CD14-positive monocyte (primary cell): ENCODE measurements at regions not wholly inside any gene's neighbourhood (a gene's known extent, or its start where the extent isn't known, plus 50 kb on each side); places are given as distances from the start of the nearest gene placed in this dataset.

ENCODE experiments used
- DNase-seq, 3 donors: peaks; one replicate each; pipeline ENCODE4 v3.0.0-alpha.2; 2011 to 2022
- H2AFZ ChIP-seq: 2 replicates; pipeline ENCODE4 v1.6.0; 2012; ENCODE audit warnings: mild to moderate bottlenecking, low read depth, low read length, inconsistent platforms; ENCODE audit not compliant: insufficient read depth, poor library complexity, severe bottlenecking
- H3K27ac ChIP-seq, 2 donors: 1 replicate in 1 of 2; 2 replicates in 1 of 2; pipeline ENCODE4 v1.5.1; 2012 to 2013; ENCODE audit warnings: low read length in 2 of 2, control low read depth in 1 of 2, inconsistent platforms in 1 of 2, low read depth in 1 of 2, mild to moderate bottlenecking in 1 of 2
- H3K27me3 ChIP-seq, 2 donors: one replicate each; pipeline versions ENCODE4 v1.6.0 to v1.6.1; 2011 to 2013; ENCODE audit warnings: low read length in 2 of 2; ENCODE audit not compliant: control insufficient read depth in 2 of 2, insufficient read depth in 2 of 2
- H3K36me3 ChIP-seq, 2 donors: replicated peaks in 1 of 2; 1 replicate in 1 of 2; 2 replicates in 1 of 2; pipeline versions ENCODE4 v1.5.1 to v1.6.1; 2012 to 2013; ENCODE audit warnings: low read length in 2 of 2, control low read depth in 1 of 2, inconsistent platforms in 1 of 2, mild to moderate bottlenecking in 1 of 2; ENCODE audit not compliant: insufficient read depth in 2 of 2, control insufficient read depth in 1 of 2
- H3K4me1 ChIP-seq, 2 donors: 1 replicate in 1 of 2; 2 replicates in 1 of 2; pipeline versions ENCODE4 v1.5.1 to v1.6.1; 2012 to 2013; ENCODE audit warnings: low read length in 2 of 2, control low read depth in 1 of 2, inconsistent platforms in 1 of 2, mild to moderate bottlenecking in 1 of 2, moderate library complexity in 1 of 2; ENCODE audit not compliant: insufficient read depth in 2 of 2, control insufficient read depth in 1 of 2
- H3K4me2 ChIP-seq: replicated peaks from 2 replicates; pipeline ENCODE3; 2012; ENCODE audit warnings: low read length, moderate library complexity, mild to moderate bottlenecking; ENCODE audit not compliant: poor library complexity, severe bottlenecking; ENCODE audit errors: extremely low read depth
- H3K4me3 ChIP-seq, 3 experiments: fragments of 200-600 bp in 1 of 3; sonication (generic) in 1 of 3; replicated peaks in 1 of 3; 1 replicate in 2 of 3; 2 replicates in 1 of 3; pipeline ENCODE4 v1.5.1; 2011 to 2013; ENCODE audit warnings: low read length in 3 of 3, mild to moderate bottlenecking in 3 of 3, control low read depth in 2 of 3, low read depth in 2 of 3, inconsistent platforms in 1 of 3, moderate library complexity in 1 of 3
- H3K79me2 ChIP-seq: 2 replicates; pipeline ENCODE4 v1.6.0; 2012; ENCODE audit warnings: mild to moderate bottlenecking, control low read depth, inconsistent platforms, low read length, moderate library complexity; ENCODE audit not compliant: insufficient read depth
- H3K9ac ChIP-seq: 2 replicates; pipeline ENCODE4 v1.6.0; 2017; ENCODE audit warnings: low read length, mild to moderate bottlenecking; ENCODE audit not compliant: insufficient read depth, poor library complexity, severe bottlenecking
- H3K9me3 ChIP-seq, 2 donors: replicated peaks in 1 of 2; 1 replicate in 1 of 2; 2 replicates in 1 of 2; pipeline versions ENCODE4 v1.5.1 to v1.6.1; 2012 to 2013; ENCODE audit warnings: low read length in 2 of 2, control low read depth in 1 of 2; ENCODE audit not compliant: control insufficient read depth in 1 of 2, insufficient read depth in 1 of 2
- H4K20me1 ChIP-seq: 2 replicates; pipeline ENCODE4 v1.6.0; 2012; ENCODE audit warnings: mild to moderate bottlenecking, low read length, control low read depth, moderate library complexity; ENCODE audit not compliant: insufficient read depth
- H3K27ac Mint-ChIP-seq, 7 donors: one replicate each; pipeline ENCODE4 v1.8.0; 2020; ENCODE audit warnings: mild to moderate bottlenecking in 7 of 7, mixed read lengths in 7 of 7, moderate library complexity in 6 of 7, inconsistent platforms in 2 of 7
- H3K27me3 Mint-ChIP-seq, 3 donors: one replicate each; pipeline ENCODE4 v1.8.0; 2021 to 2022; ENCODE audit warnings: low read depth in 3 of 3, mild to moderate bottlenecking in 3 of 3, mixed read lengths in 3 of 3, moderate library complexity in 3 of 3, inconsistent platforms in 1 of 3
- H3K36me3 Mint-ChIP-seq, 2 donors: one replicate each; pipeline ENCODE4 v1.8.0; 2020; ENCODE audit warnings: mixed read lengths in 2 of 2, inconsistent platforms in 1 of 2, mild to moderate bottlenecking in 1 of 2
- H3K4me1 Mint-ChIP-seq: one replicate; pipeline ENCODE4 v1.8.0; 2020; ENCODE audit warnings: mild to moderate bottlenecking, mixed read lengths
- H3K4me3 Mint-ChIP-seq, 2 donors: one replicate each; pipeline ENCODE4 v1.8.0; 2020; ENCODE audit warnings: mild to moderate bottlenecking in 2 of 2, mixed read lengths in 2 of 2, moderate library complexity in 1 of 2
- H3K9me3 Mint-ChIP-seq, 7 donors: one replicate each; pipeline ENCODE4 v1.8.0; 2020 to 2022; ENCODE audit warnings: mixed read lengths in 7 of 7, mild to moderate bottlenecking in 6 of 7, moderate library complexity in 6 of 7, inconsistent platforms in 2 of 7
- WGBS: methylation state at CpG from one replicate; pipeline ENCODE4 v1.1.5; 2013; ENCODE audit warnings: missing lambda C conversion rate; ENCODE audit not compliant: insufficient coverage; 5-methylcytosine and 5-hydroxymethylcytosine counted together
- intact Hi-C, 2 donors: fragments of 100-400 bp; cut with micrococcal nuclease; formaldehyde crosslinking; loops; one replicate each; pipeline versions ENCODE4 v1.15.0 to v1.15.1; 2023
- TF ChIP-seq, protein P1 (sequence below): fragments of 200-600 bp; IDR thresholded peaks from one replicate; pipeline ENCODE4 v1.8.0; 2022; ENCODE audit warnings: antibody characterized with exemption, mild to moderate bottlenecking

GRCh38 chr13:87322386-87322785 is 348.8 kb upstream of the SLITRK5 start:
- H2AFZ ChIP-seq: no peak overlapping the region
- intact Hi-C loops: no loop called here
- no peaks in the 10 kb centered on the region for H3K4me1 ChIP-seq
- no peak overlapping the region for H3K27ac ChIP-seq
- TF ChIP-seq, protein P1, sequence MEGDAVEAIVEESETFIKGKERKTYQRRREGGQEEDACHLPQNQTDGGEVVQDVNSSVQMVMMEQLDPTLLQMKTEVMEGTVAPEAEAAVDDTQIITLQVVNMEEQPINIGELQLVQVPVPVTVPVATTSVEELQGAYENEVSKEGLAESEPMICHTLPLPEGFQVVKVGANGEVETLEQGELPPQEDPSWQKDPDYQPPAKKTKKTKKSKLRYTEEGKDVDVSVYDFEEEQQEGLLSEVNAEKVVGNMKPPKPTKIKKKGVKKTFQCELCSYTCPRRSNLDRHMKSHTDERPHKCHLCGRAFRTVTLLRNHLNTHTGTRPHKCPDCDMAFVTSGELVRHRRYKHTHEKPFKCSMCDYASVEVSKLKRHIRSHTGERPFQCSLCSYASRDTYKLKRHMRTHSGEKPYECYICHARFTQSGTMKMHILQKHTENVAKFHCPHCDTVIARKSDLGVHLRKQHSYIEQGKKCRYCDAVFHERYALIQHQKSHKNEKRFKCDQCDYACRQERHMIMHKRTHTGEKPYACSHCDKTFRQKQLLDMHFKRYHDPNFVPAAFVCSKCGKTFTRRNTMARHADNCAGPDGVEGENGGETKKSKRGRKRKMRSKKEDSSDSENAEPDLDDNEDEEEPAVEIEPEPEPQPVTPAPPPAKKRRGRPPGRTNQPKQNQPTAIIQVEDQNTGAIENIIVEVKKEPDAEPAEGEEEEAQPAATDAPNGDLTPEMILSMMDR: no peak
- H3K27me3 Mint-ChIP-seq: no peaks in the 10 kb centered on the region
- H3K36me3 Mint-ChIP-seq: no peaks in the 10 kb centered on the region
- H3K4me1 Mint-ChIP-seq: no peaks in the 10 kb centered on the region
- H3K27ac Mint-ChIP-seq: no peak overlapping the region
- no peak overlapping the region for H3K4me2 ChIP-seq
- WGBS: 100% methylated on average over 1 of the region's 3 CpGs
- no peaks in the 10 kb centered on the region for H3K79me2 ChIP-seq
- no peak overlapping the region for H3K9ac ChIP-seq
- no peaks in the 10 kb centered on the region for H3K9me3 ChIP-seq
- H3K4me3 ChIP-seq: no peak overlapping the region
- no peaks in the 10 kb centered on the region for H4K20me1 ChIP-seq
- H3K27me3 ChIP-seq: no peaks in the 10 kb centered on the region
- H3K9me3 Mint-ChIP-seq: peaks cover 0 to 5% (median 2%) of the 10 kb centered on the region in 7 donors
- DNase-seq: no peak
- no peaks in the 10 kb centered on the region for H3K36me3 ChIP-seq
- no peak overlapping the region for H3K4me3 Mint-ChIP-seq

DNA sequence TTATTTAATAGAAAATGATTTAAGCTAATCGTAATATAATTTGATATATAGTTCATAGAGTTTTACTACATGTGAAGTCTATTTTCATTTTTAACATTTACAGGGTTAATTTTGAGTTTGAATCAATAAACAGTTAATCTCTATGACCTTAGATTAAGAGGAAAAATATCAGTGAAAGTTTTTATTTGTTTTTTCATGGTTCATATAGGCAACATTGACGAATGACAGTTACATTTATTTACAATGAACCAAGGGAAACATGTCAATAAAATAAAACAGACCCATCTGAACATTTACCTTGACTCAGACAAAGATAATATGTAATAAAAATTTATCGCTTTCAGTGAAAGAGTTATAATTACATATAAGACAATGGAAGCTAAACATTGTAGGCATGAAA is 346.6 kb upstream of the SLITRK5 start:
- no peak overlapping the region for H3K9ac ChIP-seq
- H3K36me3 ChIP-seq: no peaks in the 10 kb centered on the region
- H3K27ac Mint-ChIP-seq: no peak overlapping the region
- H3K9me3 Mint-ChIP-seq: peaks cover 0 to 5% (median 2%) of the 10 kb centered on the region in 7 donors
- DNase-seq: no peak
- TF ChIP-seq, protein P1: no peak
- no peaks in the 10 kb centered on the region for H3K9me3 ChIP-seq
- intact Hi-C loops: no loop called here
- no peaks in the 10 kb centered on the region for H3K36me3 Mint-ChIP-seq
- H3K4me1 ChIP-seq: no peaks in the 10 kb centered on the region
- no peaks in the 10 kb centered on the region for H3K4me1 Mint-ChIP-seq
- H3K27me3 ChIP-seq: no peaks in the 10 kb centered on the region
- H3K27me3 Mint-ChIP-seq: no peaks in the 10 kb centered on the region
- no peaks in the 10 kb centered on the region for H3K79me2 ChIP-seq
- no peaks in the 10 kb centered on the region for H4K20me1 ChIP-seq
- WGBS: no CpG with 5 or more reads among the region's 3 CpGs
- H3K4me3 Mint-ChIP-seq: no peak overlapping the region
- H3K4me3 ChIP-seq: no peak overlapping the region
- no peak overlapping the region for H3K4me2 ChIP-seq
- no peak overlapping the region for H3K27ac ChIP-seq
- no peak overlapping the region for H2AFZ ChIP-seq
